Mucosa of descending colon (tissue), 3 donors: ENCODE measurements at regions not wholly inside any gene's neighbourhood (a gene's known extent, or its start where the extent isn't known, plus 50 kb on each side); places are given as distances from the start of the nearest gene placed in this dataset.

Experiments
- ATAC-seq: fragments of 200-7000 bp; cut with Tn5 transposase; one replicate; pipeline ENCODE4 v1.9.1; 2020; ENCODE audit warnings: mild to moderate bottlenecking, moderate library complexity
- DNase-seq, 3 donors: peaks; one replicate each; pipeline ENCODE4 v3.0.0-alpha.2; 2020
- H3K36me3 ChIP-seq: fragments of 200-600 bp; one replicate; pipeline ENCODE4 v1.8.0; 2021; ENCODE audit warnings: low read depth, mild to moderate bottlenecking
- H3K4me1 ChIP-seq: fragments of 200-600 bp; one replicate; pipeline ENCODE4 v1.8.0; 2021; ENCODE audit warnings: low read depth, mild to moderate bottlenecking
- H3K4me3 ChIP-seq: fragments of 200-600 bp; one replicate; pipeline ENCODE4 v1.8.0; 2021; ENCODE audit warnings: mild to moderate bottlenecking
- H3K9me3 ChIP-seq: fragments of 200-600 bp; one replicate; pipeline ENCODE4 v1.8.0; 2021; ENCODE audit warnings: mild to moderate bottlenecking
- intact Hi-C, 2 donors: fragments of 100-400 bp; cut with DNase I in 1 of 2; cut with micrococcal nuclease in 1 of 2; formaldehyde crosslinking; loops; one replicate each; pipeline versions ENCODE4 v1.11.0 to v1.11.1; 2022; cut with DNase I, micrococcal nuclease
- TF ChIP-seq, protein P1 (sequence below): fragments of 200-600 bp; IDR thresholded peaks from one replicate; pipeline ENCODE4 v1.8.0; 2022; ENCODE audit warnings: antibody characterized with exemption, mild to moderate bottlenecking
- donor health status: DM: no; HTN: no; CAD: no; lungs with moderate emphysema.
- donor health status: DM: no; HTN: no; CAD: no.
- donor health status: DM: no; HTN: yes; CAD: no.

GRCh38 chr16:13660807-13661206, 259.1 kb upstream of the ERCC4 start:
- DNase-seq (no peak), ATAC-seq (no peak)
- TF ChIP-seq, protein P1, sequence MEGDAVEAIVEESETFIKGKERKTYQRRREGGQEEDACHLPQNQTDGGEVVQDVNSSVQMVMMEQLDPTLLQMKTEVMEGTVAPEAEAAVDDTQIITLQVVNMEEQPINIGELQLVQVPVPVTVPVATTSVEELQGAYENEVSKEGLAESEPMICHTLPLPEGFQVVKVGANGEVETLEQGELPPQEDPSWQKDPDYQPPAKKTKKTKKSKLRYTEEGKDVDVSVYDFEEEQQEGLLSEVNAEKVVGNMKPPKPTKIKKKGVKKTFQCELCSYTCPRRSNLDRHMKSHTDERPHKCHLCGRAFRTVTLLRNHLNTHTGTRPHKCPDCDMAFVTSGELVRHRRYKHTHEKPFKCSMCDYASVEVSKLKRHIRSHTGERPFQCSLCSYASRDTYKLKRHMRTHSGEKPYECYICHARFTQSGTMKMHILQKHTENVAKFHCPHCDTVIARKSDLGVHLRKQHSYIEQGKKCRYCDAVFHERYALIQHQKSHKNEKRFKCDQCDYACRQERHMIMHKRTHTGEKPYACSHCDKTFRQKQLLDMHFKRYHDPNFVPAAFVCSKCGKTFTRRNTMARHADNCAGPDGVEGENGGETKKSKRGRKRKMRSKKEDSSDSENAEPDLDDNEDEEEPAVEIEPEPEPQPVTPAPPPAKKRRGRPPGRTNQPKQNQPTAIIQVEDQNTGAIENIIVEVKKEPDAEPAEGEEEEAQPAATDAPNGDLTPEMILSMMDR = no peak
- no peak overlapping the region for H3K4me3 ChIP-seq
- H3K36me3 ChIP-seq = no peaks in the 10 kb centered on the region
- intact Hi-C loops = no loop called here
- no peaks in the 10 kb centered on the region for H3K4me1 ChIP-seq
- peaks cover 6% of the 10 kb centered on the region for H3K9me3 ChIP-seq

- Histone ChIP-seq H3K36me3 (no peaks in the 10 kb centered on the region), H3K9me3 (peaks cover 7% of the 10 kb centered on the region), H3K4me1 (no peaks in the 10 kb centered on the region), H3K4me3 (no peak overlapping the region)
- ATAC-seq (no peak), DNase-seq (no peak)
- intact Hi-C loops = no loop called here
- TF ChIP-seq, protein P1 = no peak
These were observed 254.1 kb upstream of the ERCC4 start for GRCh38 chr16:13665876-13666275.

DNA sequence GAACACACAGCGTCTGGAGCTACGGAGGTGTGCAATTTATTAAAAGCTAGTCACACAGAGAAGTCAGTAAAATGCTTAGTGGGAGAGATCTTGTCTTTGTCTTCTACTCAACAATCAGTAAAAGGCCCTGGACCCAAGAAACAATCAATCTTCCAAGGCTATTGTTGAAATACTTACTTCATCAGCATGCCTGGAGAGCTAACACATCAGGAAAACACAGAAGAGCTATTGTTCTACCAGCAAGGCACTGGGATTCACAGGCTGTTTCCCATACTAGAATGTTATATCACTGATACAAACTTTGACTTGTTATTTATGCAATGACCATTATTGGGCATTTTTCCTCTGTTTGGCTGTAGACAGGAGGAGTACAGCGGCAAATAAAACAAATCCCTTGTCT, 247.8 kb upstream of the ERCC4 start:
- no peak for DNase-seq
- TF ChIP-seq, protein P1 = no peak
- no peaks in the 10 kb centered on the region for H3K36me3 ChIP-seq
- intact Hi-C loops = no loop called here
- no peak overlapping the region for H3K4me3 ChIP-seq
- H3K4me1 ChIP-seq = no peaks in the 10 kb centered on the region
- H3K9me3 ChIP-seq = peaks cover 5% of the 10 kb centered on the region
- ATAC-seq = no peak

- intact Hi-C loops = no loop called here
- H3K4me3 ChIP-seq = no peak overlapping the region
- no peak for ATAC-seq
- no peak for DNase-seq
- TF ChIP-seq, protein P1 = no peak
- H3K4me1 ChIP-seq = no peaks in the 10 kb centered on the region
- H3K36me3 ChIP-seq = no peaks in the 10 kb centered on the region
- H3K9me3 ChIP-seq = no peaks in the 10 kb centered on the region
These were observed 239.7 kb upstream of the ERCC4 start for GRCh38 chr16:13680021-13680889.

DNA sequence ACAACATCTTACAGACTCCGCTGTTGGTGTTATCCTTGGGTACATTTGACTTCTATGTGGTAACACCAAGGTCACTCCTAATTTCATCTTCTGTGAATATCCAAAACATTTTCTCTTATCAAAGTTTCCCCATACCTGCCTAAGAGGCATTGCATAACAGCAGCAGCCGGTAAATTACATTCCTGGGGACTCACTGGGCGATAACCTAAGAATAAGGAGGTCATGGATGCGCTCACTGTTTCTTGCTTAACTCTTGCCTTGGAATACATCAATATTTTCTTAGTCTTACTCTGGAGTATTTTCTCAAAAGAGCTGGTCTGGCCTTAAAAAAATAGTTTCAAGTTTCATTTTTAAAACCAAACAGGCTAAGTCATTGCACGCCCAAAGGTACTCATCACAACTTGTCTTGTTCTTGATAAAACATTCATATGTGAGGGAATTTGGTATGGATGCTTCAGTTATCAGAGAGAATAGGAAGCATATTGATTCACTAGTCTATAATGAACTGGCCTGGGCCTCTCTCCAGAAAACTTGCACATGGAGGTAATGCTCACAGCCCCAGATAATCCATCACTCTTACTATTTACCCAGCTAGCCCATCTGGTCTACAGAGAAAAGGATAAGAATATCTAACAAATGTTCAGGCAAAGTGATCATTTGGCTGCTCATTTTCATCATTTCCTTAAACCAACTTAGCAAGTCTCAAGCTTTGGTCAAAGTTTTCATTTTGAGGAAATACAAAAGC, 235.0 kb upstream of the ERCC4 start:
- ATAC-seq (no peak), DNase-seq (no peak)
- intact Hi-C loops = no loop called here
- TF ChIP-seq, protein P1 = no peak
- Histone ChIP-seq H3K4me1 (no peaks in the 10 kb centered on the region), H3K36me3 (no peaks in the 10 kb centered on the region), H3K9me3 (peaks cover 5% of the 10 kb centered on the region), H3K4me3 (no peak overlapping the region)
